SU-DHL-6 (cell line): ENCODE measurements at regions not wholly inside any gene's neighbourhood (a gene's known extent, or its start where the extent isn't known, plus 50 kb on each side); places are given as distances from the start of the nearest gene placed in this dataset.

ENCODE experiments used
- H2AFZ ChIP-seq: fragments of 200-600 bp; sonication (generic); 2 replicates; pipeline ENCODE4 v1.6.1; 2014; ENCODE audit warnings: low read depth, mild to moderate bottlenecking, moderate library complexity, mixed read lengths, antibody characterized with exemption, low read length; ENCODE audit not compliant: severe bottlenecking
- H3F3A ChIP-seq: fragments of 200-600 bp; shearing (Covaris generic); 2 replicates; pipeline ENCODE4 v1.6.0; 2016; ENCODE audit warnings: antibody characterized with exemption, mild to moderate bottlenecking; ENCODE audit not compliant: insufficient read depth
- H3K27ac ChIP-seq: fragments of 200-600 bp; sonication (generic); 2 replicates; pipeline ENCODE4 v1.5.1; 2016; ENCODE audit warnings: low read depth, mild to moderate bottlenecking, low read length, moderate library complexity, mixed read lengths
- H3K27me3 ChIP-seq: fragments of 200-600 bp; sonication (generic), shearing (Covaris generic); 2 replicates; pipeline ENCODE4 v1.6.0; 2014; ENCODE audit warnings: mild to moderate bottlenecking, low read length
- H3K36me3 ChIP-seq: fragments of 200-600 bp; sonication (generic); 2 replicates; pipeline ENCODE4 v1.6.1; 2014; ENCODE audit warnings: mild to moderate bottlenecking, low read length, mixed read lengths
- H3K4me2 ChIP-seq: fragments of 300-600, 200-600 bp; shearing (Covaris generic), sonication (generic); 2 replicates; pipeline ENCODE4 v1.6.0; 2014; ENCODE audit warnings: low read length, low read depth, mild to moderate bottlenecking; ENCODE audit not compliant: poor library complexity, severe bottlenecking
- H3K4me3 ChIP-seq: fragments of 200-600 bp; sonication (generic); 2 replicates; pipeline ENCODE4 v1.5.1; 2014; ENCODE audit warnings: antibody characterized with exemption, low read length, mild to moderate bottlenecking, mixed read lengths; ENCODE audit not compliant: insufficient read depth, poor library complexity, severe bottlenecking
- H3K79me2 ChIP-seq: fragments of 200-600 bp; sonication (generic); 2 replicates; pipeline ENCODE4 v1.6.1; 2014; ENCODE audit warnings: mild to moderate bottlenecking, low read length, moderate library complexity; ENCODE audit not compliant: insufficient read depth
- H3K9ac ChIP-seq: fragments of 200-600 bp; sonication (generic); 2 replicates; pipeline ENCODE4 v1.7.0; 2014; ENCODE audit warnings: mild to moderate bottlenecking, low read length
- H3K9me2 ChIP-seq: fragments of 200-600 bp; sonication (generic); replicated peaks from 2 replicates; pipeline ENCODE4 v1.6.1; 2014; ENCODE audit warnings: low read length; ENCODE audit not compliant: insufficient read depth
- H3K9me3 ChIP-seq: fragments of 200-600 bp; sonication (generic); 2 replicates; pipeline ENCODE4 v1.6.1; 2014; ENCODE audit warnings: low read length, mixed read lengths; ENCODE audit not compliant: insufficient read depth
- H4K20me1 ChIP-seq: fragments of 200-600 bp; sonication (generic); 2 replicates; pipeline ENCODE4 v1.6.1; 2014; ENCODE audit warnings: low read depth, mild to moderate bottlenecking, antibody characterized with exemption, low read length, moderate library complexity, mixed read lengths
- EZH2phosphoT487 ChIP-seq: fragments of 200-600 bp; sonication (generic), shearing (Covaris generic); conservative IDR thresholded peaks from 2 replicates; pipeline ENCODE4 v1.6.1; 2018; ENCODE audit warnings: mild to moderate bottlenecking, antibody characterized with exemption, low read length, moderate library complexity, mixed read lengths
- TF ChIP-seq, protein P1 (sequence below): fragments of 200-600 bp; sonication (generic); IDR thresholded peaks from one replicate; pipeline ENCODE4 v1.5.1; 2017; ENCODE audit warnings: antibody characterized with exemption, mild to moderate bottlenecking, low read length, moderate library complexity; ENCODE audit not compliant: insufficient read depth, poor library complexity, severe bottlenecking

DNA sequence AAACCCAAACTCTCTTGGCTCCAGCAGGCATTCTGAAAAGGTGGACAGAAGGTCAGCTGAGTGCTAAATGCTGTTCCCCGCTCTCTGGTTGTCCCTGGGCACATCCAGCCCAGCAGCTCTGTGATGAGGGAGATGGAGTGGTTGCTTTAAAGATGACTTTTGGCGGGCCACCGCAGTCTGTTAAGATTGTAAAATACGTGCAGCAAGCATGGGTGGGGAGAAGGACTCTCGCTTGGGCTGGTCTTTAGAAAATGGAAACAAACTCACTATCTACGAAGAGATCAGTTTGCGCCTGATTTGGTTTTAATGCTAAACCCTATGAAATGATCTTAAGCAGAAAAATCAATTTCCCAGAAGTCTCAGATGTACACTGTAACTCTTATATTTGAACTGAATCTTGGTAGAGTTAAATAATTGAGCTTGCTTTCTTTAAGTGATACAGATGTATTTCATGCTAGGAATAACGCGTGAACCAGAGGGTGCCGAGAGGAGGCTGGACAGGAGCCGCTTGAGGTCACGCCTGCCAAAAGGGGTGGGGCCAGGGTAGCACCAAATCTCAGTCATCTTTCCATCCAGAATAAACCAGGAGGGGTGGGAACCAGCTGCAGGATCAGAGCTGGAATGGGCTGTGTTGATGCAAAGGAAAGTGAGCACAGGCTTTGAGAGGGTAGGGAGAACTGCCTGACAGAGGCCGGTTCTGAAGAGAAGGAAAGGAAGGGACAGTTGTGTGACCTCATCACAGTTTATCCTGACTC lies 170.2 kb upstream of the MKI67 start:
- Histone ChIP-seq H3K9ac (no peak overlapping the region), H3K4me3 (no peak overlapping the region), H3K4me2 (no peak overlapping the region), H3K27ac (no peak overlapping the region), H3K9me3 (no peaks in the 10 kb centered on the region), H2AFZ (no peak overlapping the region), H3K79me2 (no peaks in the 10 kb centered on the region), H4K20me1 (no peaks in the 10 kb centered on the region), H3K9me2 (no peaks in the 10 kb centered on the region), H3K27me3 (no peaks in the 10 kb centered on the region), H3F3A (no peaks in the 10 kb centered on the region), H3K36me3 (no peaks in the 10 kb centered on the region)
- no peak for TF ChIP-seq EZH2phosphoT487
- TF ChIP-seq, protein P1, sequence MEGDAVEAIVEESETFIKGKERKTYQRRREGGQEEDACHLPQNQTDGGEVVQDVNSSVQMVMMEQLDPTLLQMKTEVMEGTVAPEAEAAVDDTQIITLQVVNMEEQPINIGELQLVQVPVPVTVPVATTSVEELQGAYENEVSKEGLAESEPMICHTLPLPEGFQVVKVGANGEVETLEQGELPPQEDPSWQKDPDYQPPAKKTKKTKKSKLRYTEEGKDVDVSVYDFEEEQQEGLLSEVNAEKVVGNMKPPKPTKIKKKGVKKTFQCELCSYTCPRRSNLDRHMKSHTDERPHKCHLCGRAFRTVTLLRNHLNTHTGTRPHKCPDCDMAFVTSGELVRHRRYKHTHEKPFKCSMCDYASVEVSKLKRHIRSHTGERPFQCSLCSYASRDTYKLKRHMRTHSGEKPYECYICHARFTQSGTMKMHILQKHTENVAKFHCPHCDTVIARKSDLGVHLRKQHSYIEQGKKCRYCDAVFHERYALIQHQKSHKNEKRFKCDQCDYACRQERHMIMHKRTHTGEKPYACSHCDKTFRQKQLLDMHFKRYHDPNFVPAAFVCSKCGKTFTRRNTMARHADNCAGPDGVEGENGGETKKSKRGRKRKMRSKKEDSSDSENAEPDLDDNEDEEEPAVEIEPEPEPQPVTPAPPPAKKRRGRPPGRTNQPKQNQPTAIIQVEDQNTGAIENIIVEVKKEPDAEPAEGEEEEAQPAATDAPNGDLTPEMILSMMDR = no peak

DNA sequence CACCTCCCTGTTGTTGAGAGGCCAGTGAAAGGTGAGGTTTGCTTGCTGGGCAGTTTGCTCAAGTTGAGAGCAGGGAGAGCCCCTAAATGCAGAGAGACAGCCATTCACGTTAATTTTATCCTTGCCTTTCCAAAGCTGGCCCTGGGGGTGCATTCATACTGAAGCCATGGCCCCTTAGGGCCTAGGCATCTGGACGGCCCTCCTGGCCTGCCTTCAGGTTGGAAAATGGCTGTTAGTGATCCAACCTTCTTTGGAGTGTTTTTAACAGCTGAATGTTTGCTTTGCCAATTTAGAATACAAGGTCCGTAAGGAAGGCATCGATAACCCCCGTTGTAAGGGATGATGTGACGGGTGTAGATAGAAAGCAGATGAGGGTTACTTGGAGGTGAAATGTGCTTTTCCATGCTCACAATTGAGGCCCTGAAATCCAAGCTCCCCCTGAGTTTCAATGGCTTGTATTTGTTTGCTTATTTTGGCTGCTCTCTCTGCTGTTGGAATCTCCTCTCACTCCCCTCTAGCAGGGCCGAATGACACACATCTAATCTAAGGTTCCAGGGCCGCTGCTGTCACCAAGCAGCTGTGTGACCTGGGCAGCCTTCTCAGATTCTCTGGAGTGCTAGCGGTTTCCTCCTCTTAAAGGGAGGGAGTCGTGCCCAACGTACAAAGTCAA lies 171.6 kb upstream of the MKI67 start:
- no peak overlapping the region for H3K27ac ChIP-seq
- H3F3A ChIP-seq = no peaks in the 10 kb centered on the region
- H4K20me1 ChIP-seq = no peaks in the 10 kb centered on the region
- no peak for TF ChIP-seq EZH2phosphoT487
- TF ChIP-seq, protein P1 = no peak
- no peaks in the 10 kb centered on the region for H3K9me3 ChIP-seq
- H3K79me2 ChIP-seq = no peaks in the 10 kb centered on the region
- no peaks in the 10 kb centered on the region for H3K9me2 ChIP-seq
- no peaks in the 10 kb centered on the region for H3K36me3 ChIP-seq
- H3K27me3 ChIP-seq = no peaks in the 10 kb centered on the region
- H3K4me2 ChIP-seq = no peak overlapping the region
- H3K4me3 ChIP-seq = no peak overlapping the region
- no peak overlapping the region for H2AFZ ChIP-seq
- H3K9ac ChIP-seq = no peak overlapping the region

DNA sequence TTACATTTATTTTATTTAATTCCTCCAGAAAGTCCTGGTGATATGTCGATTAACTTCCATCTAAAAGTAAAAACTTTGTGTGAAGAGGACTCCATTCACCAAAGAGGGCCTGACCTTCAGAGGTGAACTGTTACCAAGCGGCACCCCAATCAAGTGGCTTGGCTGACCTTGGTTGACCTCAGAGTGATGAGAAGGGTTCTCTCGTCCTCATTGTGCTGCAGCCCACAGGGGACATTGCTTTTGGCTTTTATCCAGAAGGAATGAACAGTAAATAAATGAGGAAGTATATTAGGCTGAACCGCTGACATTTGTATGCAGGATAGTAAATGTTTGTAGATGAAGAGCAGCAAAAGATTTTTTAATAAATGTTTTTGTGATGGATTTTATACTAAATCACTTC lies 172.4 kb upstream of the MKI67 start:
- Histone ChIP-seq H2AFZ (no peak overlapping the region), H3K27ac (no peak overlapping the region), H3F3A (no peaks in the 10 kb centered on the region), H3K4me2 (no peak overlapping the region), H3K9me3 (no peaks in the 10 kb centered on the region), H3K9me2 (no peaks in the 10 kb centered on the region), H3K9ac (no peak overlapping the region), H3K79me2 (no peaks in the 10 kb centered on the region), H4K20me1 (no peaks in the 10 kb centered on the region), H3K27me3 (no peaks in the 10 kb centered on the region), H3K4me3 (no peak overlapping the region), H3K36me3 (no peaks in the 10 kb centered on the region)
- TF ChIP-seq, protein P1 = no peak
- no peak for TF ChIP-seq EZH2phosphoT487
